Non-pigmented ciliary epithelial cell (primary cell): ENCODE measurements at regions not wholly inside any gene's neighbourhood (a gene's known extent, or its start where the extent isn't known, plus 50 kb on each side); places are given as distances from the start of the nearest gene placed in this dataset.
"Not testable (repeated sequence)": the region's sequence is repeated elsewhere in the genome, so short reads cannot be mapped to it uniquely, and the experiment has no call there.

ENCODE experiments used
- DNase-seq: peaks from one replicate; pipeline ENCODE4 v3.0.0-alpha.2; 2010; ENCODE audit warnings: low read depth

DNA sequence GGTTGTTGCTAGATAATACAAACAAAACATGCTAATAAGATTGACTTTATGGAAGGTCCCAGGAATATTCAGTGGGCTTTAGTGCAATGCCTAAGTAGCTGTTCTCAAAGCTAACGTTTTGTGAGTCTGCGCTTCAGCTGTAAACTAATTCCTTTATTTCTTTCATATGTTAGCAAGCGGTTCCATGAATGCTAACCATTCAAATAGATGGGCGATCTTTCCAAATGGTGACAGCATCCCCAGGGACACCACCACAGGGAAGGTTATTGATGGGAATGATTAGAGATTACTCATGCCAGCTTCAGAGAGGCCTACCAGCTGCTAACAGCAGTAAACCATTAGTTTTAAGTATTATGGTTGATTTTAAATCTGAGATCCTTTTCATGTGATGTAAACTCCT, 405.7 kb upstream of the MCTP2 start:
- DNase-seq = no peak

- DNase-seq = no peak
Measured at GRCh38 chr15:93823971-93824913, 407.1 kb upstream of the MCTP2 start.

GRCh38 chr15:93820566-93820965, 410.8 kb upstream of the MCTP2 start:
- no peak for DNase-seq

- DNase-seq = no peak
Measured at GRCh38 chr15:93819826-93820225, 411.5 kb upstream of the MCTP2 start.

DNA sequence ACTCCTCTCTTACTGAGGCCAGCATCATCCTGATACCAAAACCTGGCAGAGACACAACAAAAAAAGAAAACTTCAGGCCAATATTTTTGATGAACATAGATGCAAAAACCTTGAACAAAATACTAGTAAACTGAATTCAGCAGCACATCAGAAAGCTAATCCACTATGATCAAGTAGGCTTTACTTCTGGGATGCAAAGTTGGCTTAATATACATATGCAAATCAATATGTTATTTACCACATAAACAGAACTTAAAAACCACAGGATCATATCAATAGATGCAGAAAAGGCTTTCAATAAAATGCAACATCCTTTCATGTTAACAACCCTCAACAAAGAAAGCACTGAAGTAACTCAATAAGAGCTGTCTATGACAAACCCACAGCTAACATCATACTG, 414.5 kb upstream of the MCTP2 start:
- DNase-seq = no peak

DNA sequence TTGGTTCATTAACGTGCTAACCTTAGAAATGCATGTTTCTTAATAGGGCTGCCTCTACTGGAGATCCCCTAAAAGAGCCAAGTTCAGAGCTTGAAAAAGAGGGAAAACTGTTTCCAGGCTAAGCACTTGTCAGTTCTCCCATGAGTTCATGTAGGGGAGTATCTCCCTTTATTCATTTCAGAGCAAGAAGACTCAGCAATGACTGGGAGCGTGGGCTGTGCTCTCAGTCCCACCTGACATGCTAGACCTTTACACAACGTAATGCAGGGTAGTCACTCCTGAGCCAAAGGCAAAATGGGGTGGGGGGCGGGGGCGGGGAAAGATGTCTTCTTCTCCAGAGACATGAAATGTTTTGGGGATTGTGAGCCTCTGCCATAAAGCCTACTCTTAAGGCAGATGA, 420.1 kb upstream of the MCTP2 start:
- DNase-seq = no peak

GRCh38 chr15:93809516-93809915, 421.8 kb upstream of the MCTP2 start:
- no peak for DNase-seq

DNA sequence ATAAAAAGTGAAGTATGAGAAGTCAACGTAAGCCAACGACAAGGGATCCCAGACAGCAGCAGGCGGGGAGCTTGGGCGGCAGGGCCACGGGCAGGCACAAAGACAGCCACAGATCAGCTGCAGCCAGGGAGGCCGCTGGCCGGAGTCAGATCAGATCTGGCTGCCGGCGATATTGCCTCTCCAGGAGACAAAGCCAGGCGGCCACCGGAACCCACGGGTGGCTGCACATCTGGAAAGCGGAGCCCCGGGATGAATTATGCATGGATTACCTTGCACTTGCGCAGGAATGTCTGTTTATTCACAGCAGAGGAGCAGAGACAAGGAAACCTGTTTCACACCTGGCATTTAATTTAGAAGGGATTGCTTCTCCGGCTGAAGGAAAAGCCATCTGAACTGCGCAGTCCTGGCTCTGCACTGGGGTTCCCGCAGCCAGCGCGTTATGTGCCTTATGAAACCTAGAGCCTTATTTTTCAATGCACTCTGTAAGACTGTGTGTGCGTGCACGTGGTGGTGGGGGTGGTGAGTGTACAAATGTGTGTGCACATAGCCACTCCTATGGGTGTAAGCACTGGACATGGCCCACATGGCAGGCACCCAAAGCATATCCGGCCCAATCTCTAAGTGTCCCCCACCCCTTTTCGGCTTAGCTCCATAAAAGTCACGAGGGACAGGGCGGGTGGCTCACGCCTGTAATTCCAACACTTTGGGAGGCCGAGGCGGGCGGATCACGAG, 427.8 kb upstream of the MCTP2 start:
- no peak for DNase-seq

GRCh38 chr15:93801206-93801605, 430.2 kb upstream of the MCTP2 start:
- no peak for DNase-seq

DNA sequence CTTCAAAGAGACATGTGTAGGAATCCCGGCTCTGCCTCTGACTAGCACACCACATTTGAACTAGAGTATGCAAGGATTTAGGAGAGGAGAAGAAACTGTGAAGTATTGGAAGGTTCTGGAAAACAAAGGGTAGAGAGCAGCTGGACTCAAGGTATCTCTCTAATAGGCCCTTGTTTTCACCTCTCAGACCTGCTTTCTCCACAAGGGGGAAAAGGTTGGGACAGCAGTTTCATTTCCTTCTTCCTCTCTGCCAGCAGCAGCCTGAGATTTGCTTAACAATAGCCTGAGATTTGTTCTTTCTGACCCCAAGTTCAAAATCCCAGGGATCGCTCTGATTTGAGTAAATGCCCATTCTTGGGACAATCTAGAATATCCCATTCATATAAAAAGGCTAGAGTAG, 430.6 kb upstream of the MCTP2 start:
- DNase-seq = no peak

GRCh38 chr15:93789441-93789840, 441.9 kb upstream of the MCTP2 start:
- no peak for DNase-seq

DNA sequence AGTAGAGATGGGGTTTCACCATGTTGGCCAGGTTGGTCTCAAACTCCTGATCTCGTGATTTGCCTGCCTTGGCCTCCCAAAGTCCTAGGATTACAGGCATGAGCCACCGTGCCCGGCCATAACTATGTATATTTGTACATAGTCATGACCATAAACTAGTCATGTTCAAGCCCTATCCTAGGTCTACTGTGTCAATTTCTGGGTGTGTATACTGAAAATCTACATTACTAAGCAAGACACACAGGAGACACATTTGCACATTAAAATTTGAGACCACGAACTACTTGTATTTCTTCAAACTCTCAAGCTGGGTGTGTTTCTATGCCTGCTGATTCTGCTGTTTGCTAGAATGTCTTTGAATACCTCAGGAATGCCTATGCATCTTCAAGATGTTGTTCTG, 451.3 kb upstream of the MCTP2 start:
- no peak for DNase-seq

DNA sequence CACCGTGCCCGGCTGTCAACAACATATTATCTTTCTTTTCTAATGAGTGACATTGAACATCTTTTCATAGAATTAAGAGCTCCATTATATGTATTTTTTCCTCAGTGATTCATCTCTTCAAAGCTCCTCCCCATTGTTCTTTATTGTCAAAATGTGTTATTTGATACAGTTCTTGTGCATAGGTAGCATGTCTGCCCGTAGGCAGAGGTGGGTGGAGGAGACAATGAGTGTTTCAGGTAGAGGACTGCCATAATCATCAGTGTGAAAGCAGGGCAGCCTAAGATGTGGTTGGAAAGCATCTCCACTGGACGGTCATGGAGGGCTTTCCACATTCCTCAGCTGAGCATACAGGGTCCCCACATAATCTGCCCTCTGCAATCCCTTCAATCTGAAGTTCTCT, 452.0 kb upstream of the MCTP2 start:
- DNase-seq = no peak

DNA sequence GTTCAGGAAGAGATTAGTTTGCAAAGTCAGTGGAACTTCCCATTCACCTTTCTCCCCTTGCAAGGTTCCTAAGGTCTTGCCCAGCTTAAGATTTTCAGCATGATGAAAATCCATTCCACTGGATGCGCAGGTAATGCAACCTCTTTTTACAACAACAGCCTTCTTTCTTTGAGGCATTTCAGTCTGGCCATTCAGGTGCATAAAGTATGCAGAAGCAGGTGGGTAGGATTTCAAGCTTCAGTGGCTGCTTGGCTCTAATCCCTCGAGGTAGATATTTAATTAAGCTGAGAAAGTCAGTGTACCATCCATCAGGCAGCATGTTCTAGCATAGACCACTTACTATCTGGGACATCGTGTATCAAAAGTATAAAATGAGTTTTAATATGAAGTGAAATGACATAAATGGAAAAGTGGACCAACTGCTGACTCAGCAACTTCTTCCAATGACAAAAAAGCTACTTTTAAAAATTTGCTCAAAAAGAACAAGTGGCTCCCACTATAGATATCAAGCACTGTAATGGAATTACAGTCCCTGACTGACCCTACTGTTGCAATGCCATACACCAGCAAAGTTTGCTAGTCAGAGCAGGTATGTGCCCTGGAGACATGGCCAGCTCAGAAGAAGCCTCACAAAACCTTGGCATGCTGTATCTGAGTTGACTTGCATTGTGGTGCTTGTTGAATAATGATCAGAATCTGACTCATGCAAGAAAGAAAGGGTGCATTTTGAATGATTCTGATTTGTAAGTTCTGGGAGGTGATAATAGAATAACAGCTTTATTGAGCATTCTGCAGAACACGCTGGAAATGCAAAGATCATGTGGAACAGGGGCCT, 459.9 kb upstream of the MCTP2 start:
- DNase-seq = no peak

- DNase-seq = no peak
Measured at GRCh38 chr15:93770788-93771187, 460.6 kb upstream of the MCTP2 start.

- no peak for DNase-seq
Measured at GRCh38 chr15:93762036-93762435, 469.3 kb upstream of the MCTP2 start.

GRCh38 chr15:93759629-93760028, 471.7 kb upstream of the MCTP2 start:
- no peak for DNase-seq

GRCh38 chr15:93758824-93759223, 472.5 kb upstream of the MCTP2 start:
- DNase-seq = no peak

DNA sequence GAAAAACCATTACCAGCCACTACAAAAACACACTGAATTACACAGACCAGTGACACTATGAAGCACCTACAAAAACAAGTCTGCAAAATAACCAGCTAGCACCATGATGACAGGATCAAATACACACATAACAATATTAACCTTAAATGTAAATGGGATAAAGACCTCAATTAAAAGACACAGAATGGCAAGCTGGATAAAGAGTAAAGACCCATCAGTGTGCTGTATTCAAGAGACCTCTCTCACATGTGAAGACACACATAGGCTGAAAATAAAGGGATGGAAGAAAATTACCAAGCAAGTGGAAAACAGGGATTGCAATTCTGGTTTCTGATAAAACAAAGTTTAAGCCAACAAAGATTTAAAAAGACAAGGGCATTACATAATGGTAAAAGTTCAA, 482.7 kb upstream of the MCTP2 start:
- DNase-seq = no peak

GRCh38 chr15:93734976-93735375, 496.4 kb upstream of the MCTP2 start:
- DNase-seq = not testable (repeated sequence)

DNA sequence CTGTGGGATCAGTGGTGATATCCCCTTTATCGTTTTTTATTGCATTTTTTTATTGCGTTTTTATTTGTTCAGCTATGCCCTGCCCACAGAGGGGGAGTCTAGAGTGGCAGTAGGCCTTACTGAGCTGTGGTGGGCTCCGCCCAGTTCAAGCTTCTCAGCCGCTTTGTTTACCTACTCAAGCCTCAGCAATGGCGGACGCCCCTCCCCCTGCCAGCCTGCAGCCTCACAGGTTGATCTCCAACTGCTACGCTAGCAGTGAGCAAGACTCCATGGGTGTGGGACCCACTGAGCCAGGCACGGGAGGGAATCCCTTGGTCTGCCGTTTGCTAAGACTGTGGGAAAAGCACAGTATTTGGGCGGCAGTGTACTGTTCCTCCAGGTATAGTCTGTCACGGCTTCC, 500.6 kb upstream of the MCTP2 start:
- DNase-seq = no peak

DNA sequence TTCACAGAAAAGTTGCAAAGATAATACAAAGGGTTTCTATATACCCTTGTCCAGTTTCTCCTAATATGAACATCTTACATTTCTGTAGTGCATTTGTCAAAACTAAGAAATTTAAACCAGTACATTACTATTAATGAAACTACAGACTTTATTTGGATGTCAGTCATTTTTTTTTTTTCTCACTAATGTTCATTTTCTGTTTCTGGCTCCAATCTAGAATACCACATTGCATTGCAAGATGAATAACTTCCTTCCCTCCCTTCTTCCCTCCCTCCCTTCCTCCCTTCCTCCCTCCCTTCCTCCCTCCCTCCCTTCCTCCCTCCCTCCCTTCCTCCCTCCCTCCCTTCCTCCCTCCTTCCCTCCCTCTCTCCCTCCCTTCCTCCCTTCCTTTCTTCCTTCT, 509.2 kb upstream of the MCTP2 start:
- DNase-seq = no peak

DNA sequence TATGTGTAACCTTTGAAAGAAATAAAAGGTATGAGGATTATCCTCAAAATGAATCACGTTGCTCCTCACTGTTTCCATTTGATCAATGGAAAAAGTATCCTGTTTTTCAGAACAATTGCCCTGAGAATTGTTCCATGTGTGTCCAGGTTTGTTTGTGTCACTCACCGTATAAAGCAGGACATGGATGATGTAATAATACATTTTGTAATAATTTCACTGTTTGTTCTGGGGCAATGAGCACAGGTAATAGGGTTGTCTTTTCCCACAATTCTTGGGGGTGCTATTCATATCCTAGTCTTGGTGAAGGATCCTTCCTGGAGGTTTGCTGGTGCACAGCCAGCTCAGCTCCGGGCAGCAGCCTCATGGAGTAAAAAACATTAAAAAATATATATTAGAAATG, 510.8 kb upstream of the MCTP2 start:
- no peak for DNase-seq
